GM21515 (cell line): ENCODE measurements at regions not wholly inside any gene's neighbourhood (a gene's known extent, or its start where the extent isn't known, plus 50 kb on each side); places are given as distances from the start of the nearest gene placed in this dataset.

ENCODE experiments used
- ATAC-seq: cut with Tn5 transposase; IDR thresholded peaks from one replicate; pipeline ENCODE4 v1.9.1; 2021; ENCODE audit not compliant: unreplicated experiment

- no peak for ATAC-seq
Measured at GRCh38 chr15:39194106-39194830, 386.6 kb upstream of the THBS1 start.

- no peak for ATAC-seq
Measured at GRCh38 chr15:39195961-39196486, 384.9 kb upstream of the THBS1 start.

GRCh38 chr15:39198044-39199000 is 382.6 kb upstream of the THBS1 start:
- no peak for ATAC-seq

GRCh38 chr15:39199076-39199475 is 381.8 kb upstream of the THBS1 start:
- ATAC-seq: no peak

DNA sequence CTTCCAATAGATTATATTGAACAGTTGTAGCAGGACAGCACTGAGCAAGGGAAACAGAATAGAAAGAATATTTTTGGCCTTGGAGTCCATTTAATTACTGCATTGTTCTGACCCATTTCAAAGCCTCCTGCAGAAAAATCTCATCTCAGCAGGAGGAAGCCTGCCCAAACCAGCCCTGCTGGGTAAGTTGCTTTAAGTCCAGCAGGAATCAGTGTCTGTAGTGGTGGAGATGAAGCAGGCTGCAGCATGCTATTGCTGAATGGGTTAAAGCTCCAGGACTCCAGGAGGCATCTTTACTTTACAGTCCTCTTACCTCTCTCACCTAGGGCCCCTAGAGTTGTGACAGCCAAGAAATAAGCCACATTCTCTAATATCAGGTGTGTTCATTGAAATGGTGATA is 380.3 kb upstream of the THBS1 start:
- ATAC-seq: no peak

GRCh38 chr15:39202641-39203040 is 378.2 kb upstream of the THBS1 start:
- ATAC-seq: no peak

- no peak for ATAC-seq
Measured at GRCh38 chr15:39204031-39204430, 376.8 kb upstream of the THBS1 start.

- no peak for ATAC-seq
Measured at GRCh38 chr15:39205081-39205480, 375.8 kb upstream of the THBS1 start.

DNA sequence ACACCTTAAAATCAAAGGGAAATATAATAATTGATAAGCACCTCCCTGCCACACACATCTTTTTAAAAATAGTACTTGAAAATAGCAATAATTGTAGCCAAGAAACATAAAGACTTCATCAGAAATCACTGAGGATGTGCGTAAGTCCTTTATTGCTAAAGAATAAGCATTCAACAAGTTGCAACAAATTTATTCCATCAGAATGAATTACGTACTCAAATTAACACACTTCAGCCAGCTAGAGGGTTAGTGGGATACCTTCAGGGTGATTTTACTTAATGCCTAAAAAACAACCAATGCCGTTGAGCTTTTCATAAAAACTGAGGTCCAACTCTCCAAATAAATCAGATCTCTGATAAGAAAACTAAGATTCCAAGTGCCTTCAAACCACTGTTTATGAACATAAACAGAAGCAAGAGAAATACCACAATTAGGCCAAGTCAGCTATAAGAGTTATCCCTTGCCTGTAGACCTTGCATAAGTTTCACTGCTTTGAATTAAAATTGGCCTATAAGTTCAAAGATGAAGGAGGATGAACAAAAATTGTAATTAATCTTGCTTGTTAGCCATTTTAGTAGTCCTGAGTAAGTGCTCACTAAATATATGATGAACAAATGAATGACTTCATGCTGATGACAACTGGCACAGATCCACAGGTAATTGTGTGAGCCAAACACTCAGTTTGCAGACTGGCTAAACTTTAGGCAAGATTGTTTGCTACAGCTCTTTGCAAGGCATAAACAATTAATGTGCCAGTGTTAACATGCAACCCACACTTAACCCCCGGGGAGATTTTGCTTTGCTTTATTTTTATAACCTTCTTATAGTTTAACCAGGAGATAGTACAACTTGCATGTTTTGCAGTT is 375.1 kb upstream of the THBS1 start:
- no peak for ATAC-seq

DNA sequence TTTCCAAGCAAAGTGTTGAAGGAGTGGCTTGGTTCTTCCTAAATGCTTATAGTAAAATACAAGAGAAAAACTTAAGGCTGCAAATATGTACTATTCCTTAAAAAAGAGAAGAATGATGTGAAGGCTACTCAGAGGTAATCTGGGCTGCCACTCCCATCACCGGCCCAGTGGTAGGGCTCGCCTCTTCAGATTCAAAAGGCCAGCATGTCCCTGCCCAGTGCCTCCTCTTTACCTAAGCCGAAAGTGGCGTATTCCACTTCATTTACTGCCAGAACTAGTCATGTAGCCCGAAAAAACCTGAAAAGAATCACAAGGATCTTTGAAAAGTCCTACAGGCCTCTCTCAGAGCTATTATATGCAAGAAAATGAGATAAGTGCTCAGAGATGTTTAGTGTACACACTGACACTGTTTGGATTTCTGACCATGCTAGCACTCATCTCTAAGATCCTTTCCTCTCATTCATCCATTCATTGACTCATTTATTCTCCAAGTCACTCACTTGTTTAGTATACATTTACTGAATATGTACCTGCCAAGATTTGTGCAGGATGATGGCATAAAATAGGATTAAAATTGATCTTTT is 373.3 kb upstream of the THBS1 start:
- ATAC-seq: no peak

GRCh38 chr15:39208187-39208586 is 372.7 kb upstream of the THBS1 start:
- no peak for ATAC-seq

DNA sequence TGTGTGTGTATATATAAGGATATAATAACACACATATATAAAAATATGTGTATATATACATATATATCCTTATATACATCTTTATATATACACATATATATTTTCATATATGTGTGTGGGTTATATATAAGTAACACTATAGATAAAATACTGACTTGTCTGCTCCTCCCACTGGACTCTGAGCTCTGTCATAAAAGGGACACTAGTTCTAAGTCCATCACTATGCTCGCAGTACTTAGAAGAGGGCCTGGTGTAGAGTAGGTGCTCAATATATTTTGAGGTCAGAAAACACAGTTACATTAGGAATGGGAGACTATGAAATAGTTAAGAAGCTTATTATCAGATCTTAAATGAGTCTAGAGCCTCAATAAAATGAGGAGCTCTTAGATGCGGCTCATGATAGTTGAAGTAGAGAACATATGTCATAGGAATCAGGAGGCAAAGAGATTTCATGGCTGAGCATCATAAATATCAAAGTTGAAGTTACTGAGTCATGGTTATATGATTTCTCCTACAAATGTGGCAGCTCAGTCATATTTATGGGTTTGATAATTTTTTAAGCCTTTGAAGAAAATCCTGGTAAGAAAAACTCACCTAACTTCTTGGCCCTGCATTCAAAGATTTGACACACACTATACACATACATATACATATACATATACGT is 371.2 kb upstream of the THBS1 start:
- ATAC-seq: no peak

DNA sequence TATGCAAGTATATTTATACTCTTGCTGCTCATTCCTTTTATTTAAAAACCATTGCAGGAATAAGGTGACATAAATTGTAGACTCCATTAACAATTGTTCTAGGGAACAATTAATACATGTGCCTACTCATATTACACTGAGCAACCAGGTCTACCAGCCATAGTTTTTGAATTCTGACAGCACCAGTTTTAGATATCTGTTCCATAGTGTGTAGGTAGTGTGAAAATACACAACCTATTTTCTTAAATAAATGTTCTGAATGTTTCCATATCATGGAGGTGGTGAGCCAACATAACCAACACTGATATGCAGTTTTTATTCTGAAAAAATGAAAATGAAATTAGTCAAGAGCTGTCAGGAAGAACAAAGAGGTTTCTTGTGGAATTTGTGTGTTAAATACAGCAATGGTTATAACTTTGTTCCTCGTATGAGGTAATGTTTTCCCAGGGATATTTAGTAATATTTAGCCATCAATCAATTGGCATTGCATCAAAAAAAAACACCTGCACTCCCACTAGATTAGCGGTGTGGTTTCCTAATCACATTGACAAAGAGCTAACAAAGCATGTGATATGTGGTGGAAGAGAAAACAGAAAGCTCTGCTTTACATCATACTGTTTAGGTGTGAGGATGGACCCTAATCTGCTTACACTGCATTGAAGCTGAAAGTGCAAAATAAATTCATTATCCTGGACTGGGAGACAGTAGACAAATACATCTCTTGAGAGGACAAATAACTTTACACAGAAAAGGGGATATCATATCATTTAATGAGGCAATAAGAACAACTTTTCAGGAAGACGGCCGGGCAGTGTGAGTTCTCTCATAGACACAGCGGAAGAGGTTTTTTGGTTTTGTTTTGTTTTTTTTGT is 369.5 kb upstream of the THBS1 start:
- ATAC-seq: no peak

GRCh38 chr15:39213385-39213840 is 367.5 kb upstream of the THBS1 start:
- no peak for ATAC-seq

GRCh38 chr15:39215015-39215414 is 365.9 kb upstream of the THBS1 start:
- ATAC-seq: no peak

DNA sequence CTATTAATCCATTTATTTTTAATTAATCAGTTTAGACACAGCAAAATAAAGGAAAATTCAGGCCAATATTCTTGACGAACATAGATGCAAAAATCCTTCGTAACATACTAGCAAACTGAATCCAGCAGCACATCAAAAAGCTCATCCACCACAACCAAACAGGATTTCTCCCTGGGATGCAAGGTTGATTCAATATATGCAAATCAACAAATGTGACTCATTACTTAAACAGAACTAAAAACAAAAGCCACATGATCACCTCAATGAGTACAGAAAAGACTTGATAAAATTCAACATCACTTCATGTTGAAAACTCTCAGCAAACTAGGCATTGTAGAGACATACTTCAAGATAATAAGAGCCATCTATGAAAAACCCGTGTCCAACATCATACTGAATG is 364.1 kb upstream of the THBS1 start:
- no peak for ATAC-seq

- no peak for ATAC-seq
Measured at GRCh38 chr15:39219608-39220007, 361.3 kb upstream of the THBS1 start.

- ATAC-seq: no peak
Measured at GRCh38 chr15:39226169-39226937, 354.5 kb upstream of the THBS1 start.
